NCI-H748 (cell line): ENCODE measurements at regions not wholly inside any gene's neighbourhood (a gene's known extent, or its start where the extent isn't known, plus 50 kb on each side); places are given as distances from the start of the nearest gene placed in this dataset.
"Not testable (repeated sequence)": the region's sequence is repeated elsewhere in the genome, so short reads cannot be mapped to it uniquely, and the experiment has no call there.

ENCODE experiments used
- DNase-seq: peaks from one replicate; lab custom pipeline; 2025; ENCODE audit not compliant: unreplicated experiment; lab: John Stamatoyannopoulos, UW

DNA sequence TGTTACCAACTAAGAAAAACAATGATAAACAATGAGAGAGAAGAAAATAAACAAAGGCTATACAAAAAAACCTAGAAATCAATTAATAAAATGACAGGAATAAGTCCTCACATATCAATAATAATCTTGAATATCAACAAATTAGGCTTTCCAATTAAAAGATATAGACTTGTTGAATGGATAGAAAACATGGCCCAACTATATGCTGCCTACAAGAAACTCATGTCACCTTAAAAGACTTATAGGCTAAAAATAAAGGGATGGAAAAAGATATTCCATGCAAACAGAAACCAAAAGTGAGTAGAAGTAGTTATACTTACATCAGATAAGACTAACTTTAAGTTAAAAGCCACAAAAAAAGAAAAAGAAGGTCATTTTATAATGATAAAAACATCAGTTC, 183.9 kb downstream of the MYRFL start:
- no peak for DNase-seq

DNA sequence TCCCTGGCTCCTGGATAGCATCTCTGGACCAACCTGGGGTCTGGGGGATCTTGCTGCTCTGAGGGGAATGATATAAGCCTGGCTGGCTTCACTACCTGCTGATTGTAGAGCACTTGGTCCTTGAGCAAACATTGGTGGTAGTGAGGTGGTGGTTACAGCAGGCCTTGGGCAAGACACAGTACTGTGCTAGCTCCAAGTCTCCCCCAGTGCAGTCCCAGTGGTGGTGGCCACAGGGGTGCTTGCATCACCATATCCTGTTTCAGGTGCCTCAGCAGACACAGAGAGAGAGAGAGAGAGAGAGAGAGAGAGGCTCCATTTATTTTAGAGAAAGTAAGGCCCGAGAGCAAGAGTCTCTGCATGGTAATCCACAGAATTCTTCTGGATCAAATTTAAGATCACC, 186.3 kb downstream of the MYRFL start:
- no peak for DNase-seq

DNA sequence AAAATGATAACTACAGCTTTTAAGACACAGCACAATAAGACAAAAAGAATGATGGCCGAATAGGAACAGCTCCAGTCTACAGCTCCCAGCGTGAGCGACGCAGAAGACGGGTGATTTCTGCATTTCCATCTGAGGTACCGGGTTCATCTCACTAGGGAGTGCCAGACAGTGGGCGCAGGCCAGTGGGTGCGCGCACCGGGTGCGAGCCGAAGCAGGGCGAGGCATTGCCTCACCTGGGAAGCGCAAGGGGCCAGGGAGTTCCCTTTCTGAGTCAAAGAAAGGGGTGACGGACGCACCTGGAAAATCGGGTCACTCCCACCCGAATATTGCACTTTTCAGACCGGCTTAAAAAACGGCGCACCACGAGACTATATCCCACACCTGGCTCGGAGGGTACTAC, 188.0 kb downstream of the MYRFL start:
- not testable (repeated sequence) for DNase-seq

DNA sequence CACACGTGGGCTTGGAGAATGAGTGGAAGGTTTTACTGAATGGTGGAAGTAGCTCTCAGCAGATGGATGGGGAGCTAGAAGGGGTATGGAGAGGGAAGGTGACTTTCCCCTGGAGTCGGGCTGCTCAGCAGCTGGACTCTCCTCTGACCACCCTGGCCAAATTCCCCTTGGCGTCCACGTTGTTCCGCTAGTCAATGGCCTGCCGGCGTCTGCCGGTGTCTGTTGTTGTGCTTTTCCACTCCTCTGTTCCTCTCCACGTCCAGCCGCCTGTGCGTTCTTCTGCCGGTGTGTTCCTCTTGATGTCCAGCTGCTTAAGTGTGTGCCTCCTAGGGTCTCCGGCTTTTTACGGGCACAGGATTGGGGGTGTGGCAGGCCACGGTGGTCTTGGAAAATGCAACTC, 203.5 kb downstream of the MYRFL start:
- DNase-seq, result no peak

DNA sequence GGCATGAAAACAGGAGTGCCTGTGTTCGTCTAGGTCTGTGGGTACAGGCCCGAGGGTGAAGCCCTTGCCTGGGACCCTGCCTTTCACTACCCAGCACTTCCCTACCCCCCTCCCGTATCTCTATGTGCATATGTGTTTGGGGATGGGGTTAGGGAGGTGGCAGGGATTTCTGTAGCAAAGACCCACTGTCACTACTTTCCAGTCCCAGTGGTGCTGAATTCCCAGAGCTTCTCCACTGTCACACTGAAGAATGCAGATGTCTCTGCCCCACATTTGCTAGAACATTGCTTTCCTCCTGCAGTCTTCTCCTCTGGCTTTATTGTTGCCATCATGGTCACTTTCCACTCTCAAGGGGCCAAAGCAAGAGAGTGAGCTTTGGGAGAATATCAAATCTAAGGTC, 203.9 kb downstream of the MYRFL start:
- DNase-seq, result no peak

DNA sequence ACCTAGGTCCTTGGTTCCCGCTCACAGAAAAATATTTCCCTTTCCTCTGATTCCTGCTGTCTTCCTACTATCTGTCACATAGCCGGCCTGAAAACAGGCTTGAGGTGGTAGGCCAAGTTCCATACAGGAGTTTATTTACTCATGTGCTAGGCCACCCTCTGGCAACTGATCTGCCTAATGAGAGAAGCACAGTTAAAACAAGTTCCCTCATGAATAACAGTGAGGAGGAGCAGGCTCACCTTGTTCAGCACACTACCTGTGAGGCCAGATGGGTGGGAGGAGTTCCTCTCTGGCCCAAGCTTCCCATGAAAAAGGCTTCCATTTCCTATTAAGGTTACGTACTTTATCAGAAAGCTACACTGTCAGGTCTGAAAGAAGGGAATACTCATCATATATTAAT, 206.0 kb downstream of the MYRFL start:
- no peak for DNase-seq

DNA sequence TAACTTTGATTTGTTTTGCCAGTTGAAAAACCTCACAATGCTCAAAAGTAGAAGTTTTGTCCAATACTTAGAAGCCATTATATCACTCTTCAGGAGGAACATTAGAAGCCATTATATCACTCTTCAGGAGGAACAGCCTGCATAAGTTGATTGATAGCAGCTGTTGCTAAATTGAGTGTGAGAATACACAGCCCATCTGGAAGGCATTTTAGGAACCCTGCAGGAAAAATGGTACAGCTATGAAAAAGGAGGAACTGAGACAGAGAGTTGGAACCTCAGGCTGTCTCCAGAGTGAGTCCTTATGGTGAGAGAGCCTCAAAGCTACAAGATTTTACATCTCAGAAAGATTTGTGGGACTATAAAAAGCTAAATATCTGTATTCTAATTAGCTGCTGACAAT, 207.0 kb downstream of the MYRFL start:
- DNase-seq, result no peak

DNA sequence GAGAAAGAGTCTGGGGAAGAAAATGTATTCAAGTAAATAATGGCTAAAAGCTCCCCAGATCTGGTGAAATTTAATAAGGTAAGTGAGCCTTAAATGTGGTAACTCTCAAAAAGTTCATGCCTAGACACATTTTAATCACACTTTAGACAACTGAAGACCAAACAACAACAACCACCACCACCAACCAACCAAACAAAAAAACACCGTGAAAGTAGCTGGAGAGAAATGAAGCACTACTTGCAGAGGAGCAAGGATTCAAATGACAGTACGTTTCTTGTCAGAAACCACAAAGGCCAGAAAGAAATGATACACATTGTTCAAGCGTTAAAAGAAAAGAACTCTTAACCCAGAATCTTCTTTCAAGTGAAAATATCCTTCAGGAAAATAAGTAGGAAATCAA, 208.3 kb downstream of the MYRFL start:
- DNase-seq, result no peak

DNA sequence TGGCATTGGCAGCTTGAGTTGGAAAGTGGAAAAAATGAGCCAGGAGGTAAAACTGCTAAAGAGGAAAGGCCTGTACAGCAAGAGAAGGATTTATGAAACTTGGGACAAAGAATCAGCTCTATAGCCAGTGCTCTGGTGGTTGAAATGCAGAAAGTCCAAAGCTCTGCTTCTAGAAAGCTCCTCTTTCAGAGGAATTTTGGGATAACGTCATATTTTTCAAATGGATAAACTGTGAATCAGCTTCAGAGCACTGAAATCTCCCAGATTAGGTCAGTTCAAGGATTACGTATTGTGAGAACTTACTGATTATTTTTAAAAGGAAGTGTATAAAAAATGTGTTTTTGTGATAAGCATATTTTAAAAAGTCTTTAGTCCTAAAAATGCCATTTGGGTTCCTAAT, 203.1 kb upstream of the CNOT2 start:
- no peak for DNase-seq

DNA sequence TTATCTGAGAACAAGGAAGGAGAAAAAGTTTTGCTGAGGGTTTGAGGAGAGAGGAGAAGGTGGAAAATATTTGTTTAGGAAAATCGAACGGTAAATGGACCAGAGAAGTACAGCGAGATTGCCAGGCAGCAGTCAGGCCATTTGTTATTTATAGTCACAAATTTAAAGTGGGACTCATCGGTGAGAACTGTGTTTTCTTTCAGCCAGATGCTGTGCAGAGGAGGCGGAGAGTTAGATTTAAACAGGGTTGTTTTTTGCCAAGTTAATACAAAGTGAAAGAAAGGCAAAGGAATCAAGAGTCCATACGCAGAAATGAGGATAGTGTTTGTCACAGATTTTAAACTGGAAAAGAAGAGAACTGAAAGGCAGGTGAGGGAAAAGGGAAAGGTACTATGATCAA, 200.6 kb upstream of the CNOT2 start:
- no peak for DNase-seq

DNA sequence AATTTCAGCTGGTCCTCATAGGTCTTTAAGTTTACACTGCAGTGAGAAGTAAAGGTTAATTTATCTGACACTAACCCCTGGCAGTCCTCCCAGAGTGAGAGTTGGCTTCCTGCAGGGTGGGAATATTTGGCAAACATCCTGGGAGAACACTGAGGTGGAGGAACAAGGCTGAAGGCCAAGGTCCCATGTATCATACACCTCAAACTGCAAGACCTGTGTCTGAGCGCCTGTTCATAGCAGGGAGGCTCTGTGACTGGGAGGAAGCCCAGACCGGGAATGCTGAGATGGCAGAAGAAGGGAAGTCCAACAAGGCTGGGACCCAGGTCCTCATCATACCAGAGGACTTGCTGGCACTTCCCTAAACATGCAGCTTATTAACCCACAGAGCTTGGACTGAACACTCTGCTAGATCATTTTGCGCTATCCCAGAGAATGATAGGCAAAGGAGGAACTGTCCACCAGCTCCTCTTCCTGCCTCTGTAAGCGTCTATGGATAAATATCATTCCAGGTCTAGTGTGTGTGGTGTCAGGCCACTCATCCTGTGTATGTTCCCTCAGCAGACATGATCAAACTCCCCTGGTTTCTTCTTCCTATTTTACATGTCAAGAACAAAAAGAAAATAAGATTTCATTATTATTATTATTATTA, 199.6 kb upstream of the CNOT2 start:
- DNase-seq, result no peak

DNA sequence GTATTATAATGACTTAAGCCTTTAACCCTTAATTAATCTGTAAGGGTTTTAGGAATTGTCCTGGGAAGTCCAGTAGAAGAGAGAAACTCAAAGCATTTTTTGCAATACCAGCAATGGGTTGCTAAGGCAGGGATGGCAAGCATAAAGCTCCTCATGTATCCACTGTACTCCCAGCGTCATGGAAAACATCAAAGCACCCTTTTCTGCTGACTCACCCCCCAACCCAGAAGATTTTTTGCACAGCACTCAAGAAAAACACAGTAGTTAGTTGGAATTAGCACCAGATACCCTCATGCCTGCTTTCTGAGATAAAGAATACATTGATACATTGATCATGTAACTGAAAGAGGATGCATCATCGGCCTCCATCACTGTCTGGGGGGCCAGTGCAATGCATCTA, 199.1 kb upstream of the CNOT2 start:
- DNase-seq, result no peak

DNA sequence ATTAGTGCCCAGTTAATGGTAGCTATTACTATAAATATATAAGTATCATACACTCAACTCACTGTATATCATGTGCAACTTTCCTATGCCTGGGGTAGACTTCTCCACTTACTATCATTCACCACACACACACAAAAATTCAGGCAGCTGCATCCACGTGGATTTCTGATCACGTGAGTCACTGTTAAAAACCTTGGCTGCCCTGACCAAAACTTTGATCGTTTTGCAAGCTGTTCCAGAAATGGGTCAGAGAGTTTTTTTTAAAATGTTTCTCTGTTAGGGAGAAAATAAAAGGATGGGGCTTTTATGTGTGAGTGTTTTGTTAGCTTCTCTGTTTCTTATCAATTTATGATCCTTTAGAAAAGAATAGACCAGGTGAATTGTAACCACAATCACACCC, 198.2 kb upstream of the CNOT2 start:
- DNase-seq, result no peak

DNA sequence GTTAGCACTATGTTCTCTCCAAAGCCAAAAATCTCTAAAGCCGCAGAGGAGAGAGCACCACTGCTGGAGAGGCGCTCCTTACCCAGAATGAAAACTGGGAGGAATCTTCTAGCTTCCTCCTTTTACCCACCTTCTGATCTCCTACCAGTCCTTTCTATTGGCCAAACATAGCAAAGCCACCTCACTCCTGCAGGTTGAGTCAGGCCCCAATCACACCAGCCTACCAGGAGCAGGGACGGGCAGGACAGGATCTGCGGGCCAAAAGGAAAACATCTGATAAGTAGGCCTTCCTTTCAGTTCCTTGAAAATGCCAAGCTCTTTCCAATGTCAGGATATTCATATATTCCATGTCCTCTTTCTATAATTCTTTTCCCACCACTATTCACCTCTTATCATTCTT, 197.7 kb upstream of the CNOT2 start:
- DNase-seq, result no peak

DNA sequence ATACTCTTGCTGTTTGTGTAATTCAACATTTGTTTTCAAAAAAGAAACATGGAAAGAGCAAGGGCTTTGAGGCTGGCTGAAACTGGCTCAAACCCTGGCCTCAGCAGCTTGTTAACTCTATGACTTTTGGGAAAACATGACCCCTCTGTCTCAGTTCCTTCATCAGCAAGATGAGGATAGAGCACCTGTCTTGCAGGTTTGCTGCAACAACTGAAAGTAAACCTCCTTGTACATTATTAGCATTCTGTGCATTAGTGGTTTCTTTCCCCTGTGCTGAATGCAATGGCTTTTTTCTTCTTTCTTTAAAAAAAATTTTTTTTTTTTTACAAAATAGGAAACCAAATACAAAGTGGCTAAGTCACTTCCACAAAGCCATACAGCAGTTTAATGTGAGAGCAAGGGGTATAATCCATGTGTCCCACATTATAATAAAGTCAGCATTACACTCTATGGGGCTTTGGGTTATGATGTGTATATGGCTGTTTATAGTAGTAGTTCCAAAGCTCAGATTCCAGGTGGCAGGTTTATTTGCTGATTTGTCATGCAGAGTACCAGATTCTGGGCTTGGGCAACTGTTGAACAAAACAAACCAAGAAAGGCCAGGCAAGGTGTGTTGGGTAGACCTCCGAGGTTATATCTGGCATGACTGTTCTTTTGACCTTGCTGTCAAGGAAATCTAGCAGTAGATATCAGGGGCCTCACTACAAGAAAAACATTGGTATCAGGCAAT, 194.5 kb upstream of the CNOT2 start:
- no peak for DNase-seq

DNA sequence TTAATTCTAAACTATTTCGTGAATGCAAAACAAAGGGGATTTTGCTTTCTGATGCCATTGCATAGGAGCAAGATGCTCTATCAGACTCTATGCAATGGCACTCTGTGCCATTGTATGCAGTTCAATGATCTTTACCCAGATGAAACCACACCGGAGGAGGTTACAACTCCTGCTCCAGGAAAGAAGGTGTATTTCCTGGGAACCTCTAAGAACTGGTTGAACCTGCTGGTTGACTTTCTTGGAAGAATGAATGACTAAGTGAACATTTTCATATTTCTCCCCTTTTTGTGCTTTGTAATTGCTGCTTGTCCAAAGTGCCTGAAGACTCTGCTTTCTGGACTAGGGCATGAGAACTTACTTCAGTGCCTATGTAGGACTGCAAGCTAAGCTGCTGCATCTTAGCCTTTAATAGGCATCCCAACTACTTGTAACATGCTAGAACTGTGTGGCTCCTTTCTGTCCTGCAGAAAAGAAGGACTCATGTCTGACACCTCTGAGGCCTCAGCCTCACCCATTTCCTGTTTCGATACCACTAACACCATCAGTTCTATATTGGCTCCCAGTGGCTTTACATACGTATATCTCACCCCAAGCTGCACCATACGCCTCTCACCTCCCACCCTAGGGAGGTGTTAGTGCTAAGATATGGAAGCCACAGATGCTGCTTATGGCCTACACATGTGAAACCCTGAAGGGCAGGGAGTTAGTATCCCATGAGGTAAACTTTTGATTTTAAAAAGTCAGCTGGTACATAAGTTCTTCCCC, 193.5 kb upstream of the CNOT2 start:
- peak; percentile 21 for DNase-seq

DNA sequence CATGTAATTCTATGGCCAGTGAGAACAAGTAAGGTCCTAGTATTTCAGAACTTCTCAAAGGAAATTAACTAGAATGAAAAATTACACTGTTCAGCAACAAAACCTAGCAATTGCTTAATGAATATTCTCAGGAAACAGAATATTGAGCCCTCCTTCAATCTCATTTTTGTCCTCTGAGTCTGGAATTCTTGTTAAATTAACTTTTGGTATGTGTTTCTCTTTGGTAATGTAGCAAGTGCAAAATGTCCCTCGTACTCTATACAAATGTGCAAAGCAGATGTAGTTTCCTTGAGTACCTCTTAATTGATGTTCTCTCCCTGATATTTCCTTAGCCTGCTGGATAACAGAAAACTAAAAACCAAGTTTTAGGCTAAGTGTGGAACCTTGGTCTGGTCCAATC, 190.8 kb upstream of the CNOT2 start:
- DNase-seq, result no peak

DNA sequence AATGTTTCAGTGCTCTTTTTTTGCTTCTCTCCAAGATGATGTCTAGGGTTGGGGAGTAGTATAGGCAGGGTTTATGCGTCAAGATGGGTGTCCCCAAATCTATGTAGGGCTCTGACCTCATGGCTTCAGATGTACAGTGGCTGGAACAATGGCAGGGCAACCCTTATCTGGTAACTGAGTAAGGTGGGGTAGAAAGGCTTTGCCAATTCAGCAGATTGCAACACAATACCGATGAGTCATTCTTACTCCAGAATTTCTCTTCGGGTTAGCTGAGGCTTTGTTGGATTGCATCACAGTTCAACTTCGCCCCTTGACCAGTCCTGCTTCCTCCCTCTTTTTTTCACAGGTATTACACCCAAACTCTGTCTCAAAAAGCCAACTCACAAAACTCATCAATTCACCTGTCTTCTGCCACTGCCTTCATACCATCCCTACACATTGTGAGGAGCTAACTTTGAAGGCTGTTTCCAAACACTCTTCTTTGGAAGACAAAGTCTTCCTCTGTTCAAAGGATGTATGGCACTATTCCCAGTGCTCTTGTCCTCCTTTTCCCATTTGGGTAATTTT, 190.2 kb upstream of the CNOT2 start:
- no peak for DNase-seq

DNA sequence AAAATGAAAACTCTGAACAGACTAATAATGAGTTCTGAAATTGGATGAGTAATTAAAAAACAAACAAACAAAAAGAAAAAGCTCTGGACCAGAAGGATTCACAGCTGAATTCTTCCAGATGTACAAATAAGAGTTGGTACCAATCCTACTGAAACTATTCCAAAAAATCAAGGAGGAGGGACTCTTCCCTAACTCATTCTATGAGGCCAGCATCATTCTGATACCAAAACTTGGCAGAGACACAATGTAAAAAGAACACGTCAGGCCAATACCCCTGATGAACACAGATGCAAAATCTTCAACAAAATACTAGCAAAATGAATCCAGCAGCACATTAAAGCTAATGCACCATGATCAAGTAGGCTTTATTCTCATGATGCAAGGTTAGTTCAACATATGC, 183.9 kb upstream of the CNOT2 start:
- no peak for DNase-seq

DNA sequence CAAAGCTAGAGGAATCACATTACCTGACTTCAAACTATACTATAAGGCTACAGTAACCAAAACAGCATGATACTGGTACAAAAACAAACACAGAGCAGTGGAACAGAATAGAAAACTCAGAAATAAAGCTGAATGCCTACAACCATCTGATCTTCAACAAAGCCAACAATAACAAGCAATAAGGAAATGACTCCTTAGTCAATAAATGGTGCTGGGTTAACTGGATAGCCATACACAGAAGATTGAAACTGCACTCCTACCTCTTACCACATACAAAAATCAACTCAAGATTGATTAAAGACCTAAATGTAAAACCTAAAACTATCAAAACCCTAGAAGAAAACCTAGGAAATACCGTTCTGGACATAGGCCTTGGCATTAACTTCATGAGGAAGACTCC, 182.6 kb upstream of the CNOT2 start:
- no peak for DNase-seq

DNA sequence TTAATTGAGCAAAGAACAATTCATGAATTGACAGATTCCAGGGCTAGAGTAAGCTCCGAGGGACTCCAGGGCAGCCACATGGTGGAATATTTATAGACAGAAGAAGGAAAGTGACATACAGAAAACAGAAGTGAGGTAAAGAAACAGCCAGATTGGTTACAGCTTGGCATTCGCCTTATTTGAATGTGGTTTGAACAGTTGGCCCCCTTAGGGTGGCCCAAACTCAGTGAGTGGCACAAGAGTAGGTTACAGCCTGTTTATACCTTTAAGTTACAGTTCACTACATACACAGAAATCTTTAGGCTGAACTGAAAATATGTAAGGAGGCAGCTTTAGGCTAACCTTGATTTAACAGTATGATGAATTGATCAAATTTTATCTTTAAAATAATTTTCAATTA, 174.5 kb upstream of the CNOT2 start:
- DNase-seq, result no peak
